HCT116 (cell line): ENCODE measurements at regions not wholly inside any gene's neighbourhood (a gene's known extent, or its start where the extent isn't known, plus 50 kb on each side); places are given as distances from the start of the nearest gene placed in this dataset.

Experiments used
- ATAC-seq: fragments of 200-7000 bp; cut with Tn5 transposase; 2 replicates; pipeline ENCODE4 v1.9.1; 2020; ENCODE audit warnings: mild to moderate bottlenecking, moderate library complexity
- BruUV-seq: library from RNA; stranded (reverse); fragments of 400-500 nt; replicated peaks from 2 replicates; lab custom pipeline; 2021; lab: Mats Ljungman, UMichigan
- CTCF ChIA-PET: fragments of 300-600 bp; sonication (Branson Sonifier 250); formaldehyde crosslinking; loops from one replicate; lab custom pipeline; 2021; ENCODE audit warnings: antibody characterized with exemption; lab: Charles Lee
- POLR2A ChIA-PET: fragments of 300-600, 350-600 bp; sonication (Branson Sonifier 250); formaldehyde crosslinking; loops from one replicate; lab custom pipeline; 2021; ENCODE audit warnings: antibody characterized with exemption; lab: Charles Lee
- RAD21 ChIA-PET, 2 experiments: fragments of 300-600 bp; sonication (Branson Sonifier 250); formaldehyde crosslinking; loops; one replicate each; lab custom pipeline; 2023; ENCODE audit warnings: low total read pairs in 2 of 2; ENCODE audit not compliant: uncharacterized antibody in 2 of 2, unreplicated experiment in 2 of 2, low non-redundant PET in 1 of 2; lab: Charles Lee
- DNase-seq: peaks from one replicate; pipeline ENCODE4 v3.0.0-alpha.2; 2010; ENCODE audit warnings: low read depth, low spot score
- H2AFZ ChIP-seq: fragments of 200-600 bp; shearing (Covaris generic), sonication (generic); 2 replicates; pipeline ENCODE4 v1.6.1; 2017; ENCODE audit warnings: low read depth, mixed run types, mixed read lengths, antibody characterized with exemption, low read length; ENCODE audit not compliant: poor library complexity, severe bottlenecking
- H3K27ac ChIP-seq: 2 replicates; pipeline ENCODE4 v1.5.1; 2012; ENCODE audit warnings: low read depth, low read length
- H3K27me3 ChIP-seq: fragments of 200-600 bp; sonication (generic); 2 replicates; pipeline ENCODE4 v1.6.1; 2016; ENCODE audit warnings: mixed run types, low read length, mixed read lengths; ENCODE audit not compliant: insufficient read depth
- H3K36me3 ChIP-seq, 2 experiments: fragments of 200-500 bp in 1 of 2; fragments of 200-600 bp in 1 of 2; sonication (Bioruptor generic) in 1 of 2; sonication (generic) in 1 of 2; 2 replicates each; pipeline versions ENCODE4 v1.5.1 to v1.6.1; 2014 to 2016; ENCODE audit warnings: low read length in 2 of 2, inconsistent platforms in 1 of 2, mixed read lengths in 1 of 2, mixed run types in 1 of 2; ENCODE audit not compliant: insufficient read depth in 2 of 2, control insufficient read depth in 1 of 2
- H3K4me1 ChIP-seq, 2 experiments: fragments of 200-600 bp in 1 of 2; sonication (generic) in 1 of 2; 2 replicates each; pipeline versions ENCODE4 v1.5.1 to v1.6.1; 2012 to 2017; ENCODE audit warnings: low read length in 2 of 2, inconsistent platforms in 1 of 2, mild to moderate bottlenecking in 1 of 2, mixed read lengths in 1 of 2, mixed run types in 1 of 2, moderate library complexity in 1 of 2; ENCODE audit not compliant: insufficient read depth in 2 of 2, control insufficient read depth in 1 of 2
- H3K4me2 ChIP-seq: fragments of 200-600 bp; sonication (generic); 2 replicates; pipeline ENCODE4 v1.6.1; 2017; ENCODE audit warnings: mixed run types, low read length, mixed read lengths
- H3K4me3 ChIP-seq, 2 experiments: fragments of 200-600 bp in 1 of 2; sonication (generic) in 1 of 2; replicated peaks in 1 of 2; 2 replicates each; pipeline ENCODE4 v1.5.1; 2011 to 2016; ENCODE audit warnings: low read length in 2 of 2, control low read depth in 1 of 2, low read depth in 1 of 2, mild to moderate bottlenecking in 1 of 2, mixed read lengths in 1 of 2, mixed run types in 1 of 2
- H3K79me2 ChIP-seq: fragments of 200-600 bp; sonication (generic); 2 replicates; pipeline ENCODE4 v1.6.1; 2017; ENCODE audit warnings: mild to moderate bottlenecking, mixed run types, low read length, moderate library complexity, mixed read lengths; ENCODE audit not compliant: insufficient read depth
- H3K9ac ChIP-seq: fragments of 200-600 bp; sonication (generic); 2 replicates; pipeline ENCODE4 v1.6.1; 2016; ENCODE audit warnings: low read length, mixed read lengths
- H3K9me2 ChIP-seq: fragments of 200-600 bp; sonication (generic), shearing (Covaris generic); 2 replicates; pipeline ENCODE4 v1.6.1; 2017; ENCODE audit warnings: mixed run types, mild to moderate bottlenecking, moderate library complexity; ENCODE audit not compliant: insufficient read depth
- H3K9me3 ChIP-seq, 2 experiments: fragments of 200-500 bp in 1 of 2; fragments of 200-600 bp in 1 of 2; sonication (Bioruptor generic) in 1 of 2; sonication (generic) in 1 of 2; 2 replicates each; pipeline ENCODE4 v1.6.1; 2014 to 2017; ENCODE audit warnings: low read length in 2 of 2, mixed read lengths in 2 of 2, inconsistent platforms in 1 of 2, low read depth in 1 of 2, mild to moderate bottlenecking in 1 of 2, mixed run types in 1 of 2, moderate library complexity in 1 of 2; ENCODE audit not compliant: control insufficient read depth in 1 of 2, insufficient read depth in 1 of 2
- H4K20me1 ChIP-seq: fragments of 200-600 bp; sonication (generic), shearing (Covaris generic); 2 replicates; pipeline ENCODE4 v1.6.1; 2017; ENCODE audit warnings: mixed run types, mild to moderate bottlenecking, moderate library complexity; ENCODE audit not compliant: insufficient read depth
- CTCF ChIP-seq, 3 experiments: fragments of 200-600 bp in 1 of 3; sonication (generic) in 1 of 3; IDR thresholded peaks in 2 of 3; conservative IDR thresholded peaks in 1 of 3; 2 replicates each; pipeline ENCODE4 v1.5.1; 2012 to 2017; ENCODE audit warnings: low read depth in 2 of 3, low read length in 2 of 3, antibody characterized with exemption in 1 of 3, borderline replicate concordance in 1 of 3, control low read depth in 1 of 3, mild to moderate bottlenecking in 1 of 3, mixed read lengths in 1 of 3, mixed run types in 1 of 3, moderate library complexity in 1 of 3; ENCODE audit not compliant: insufficient read depth in 1 of 3
- MAX ChIP-seq: IDR thresholded peaks from 2 replicates; pipeline ENCODE4 v1.6.1; 2012
- POLR2AphosphoS5 ChIP-seq: IDR thresholded peaks from 2 replicates; pipeline ENCODE4 v1.6.1; 2011; ENCODE audit warnings: mild to moderate bottlenecking, low read depth, low read length, moderate library complexity
- REST ChIP-seq: IDR thresholded peaks from 2 replicates; pipeline ENCODE4 v1.6.1; 2012; ENCODE audit warnings: low read depth
- SRF ChIP-seq: IDR thresholded peaks from 2 replicates; pipeline ENCODE4 v1.6.1; 2012; ENCODE audit warnings: low read depth
- ZBTB33 ChIP-seq: IDR thresholded peaks from 2 replicates; pipeline ENCODE4 v1.6.1; 2011; ENCODE audit warnings: mild to moderate bottlenecking, low read length, moderate library complexity; ENCODE audit not compliant: insufficient replicate concordance; ENCODE audit errors: extremely low read depth
- intact Hi-C: fragments of 100-400 bp; cut with micrococcal nuclease; formaldehyde crosslinking; loops from 2 replicates; pipeline ENCODE4 v1.10.0; 2022

GRCh38 chr4:27518876-27519275, 658.2 kb downstream of the STIM2 start:
- Histone ChIP-seq H3K27me3 (no peaks in the 10 kb centered on the region), H3K36me3 (no peaks in the 10 kb centered on the region), H3K79me2 (no peaks in the 10 kb centered on the region), H3K9me2 (no peaks in the 10 kb centered on the region), H3K9ac (no peak overlapping the region), H2AFZ (no peak overlapping the region), H3K9me3 (no peaks in the 10 kb centered on the region), H4K20me1 (no peaks in the 10 kb centered on the region), H3K4me1 (no peaks in the 10 kb centered on the region), H3K4me3 (no peak overlapping the region), H3K27ac (no peak overlapping the region), H3K4me2 (no peak overlapping the region)
- intact Hi-C loops: no loop called here
- POLR2A ChIA-PET: no interaction called here
- RAD21 ChIA-PET: no interaction called here
- DNase-seq (no peak), ATAC-seq (no peak)
- TF ChIP-seq REST (no peak), MAX (no peak), ZBTB33 (no peak), CTCF (IDR thresholded peaks at IDR 0.05 in 2 of 3, conservative IDR thresholded peaks at IDR 0.05 in 1 of 3; ENCODE audit: borderline replicate concordance in 1 of 3, insufficient read depth in 1 of 3, low read depth in 2 of 3, low read length in 2 of 3) (no peak), SRF (no peak), POLR2AphosphoS5 (no peak)
- CTCF ChIA-PET: no interaction called here
- BruUV-seq: no TSS peak
